ENCODE measurements at regions not wholly inside any gene's neighbourhood (a gene's known extent, or its start where the extent isn't known, plus 50 kb on each side); places are given as distances from the start of the nearest gene placed in this dataset.

- ChIA-PET CTCF (no interaction called here), RAD21 (ENCODE audit: low non-redundant PET in 1 of 2, low total read pairs in 2 of 2, uncharacterized antibody in 2 of 2, unreplicated experiment in 2 of 2) (no interaction called here), POLR2A (no interaction called here)
- Histone ChIP-seq H3K27me3 (ENCODE audit: insufficient read depth, low read length) (no peaks in the 10 kb centered on the region), H4K20me1 (ENCODE audit: insufficient read depth) (no peaks in the 10 kb centered on the region), H3K9ac (ENCODE audit: low read length) (no peak overlapping the region), H3K9me2 (ENCODE audit: insufficient read depth) (no peaks in the 10 kb centered on the region), H2AFZ (ENCODE audit: low read depth, low read length, poor library complexity, severe bottlenecking) (no peak overlapping the region), H3K36me3 (ENCODE audit: control insufficient read depth in 1 of 2, insufficient read depth in 2 of 2, low read length in 2 of 2) (no peaks in the 10 kb centered on the region), H3K9me3 (ENCODE audit: control insufficient read depth in 1 of 2, insufficient read depth in 1 of 2, low read depth in 1 of 2, low read length in 2 of 2) (no peaks in the 10 kb centered on the region), H3K4me2 (ENCODE audit: low read length) (no peak overlapping the region), H3K27ac (ENCODE audit: low read depth, low read length) (no peak overlapping the region), H3K79me2 (ENCODE audit: insufficient read depth, low read length) (no peaks in the 10 kb centered on the region), H3K4me1 (ENCODE audit: control insufficient read depth in 1 of 2, insufficient read depth in 2 of 2, low read length in 2 of 2) (no peaks in the 10 kb centered on the region), H3K4me3 (replicated peaks in 1 of 2; ENCODE audit: low read depth in 1 of 2, low read length in 2 of 2) (no peak overlapping the region)
- intact Hi-C loops (cut with micrococcal nuclease): no loop called here
- ATAC-seq (no peak), DNase-seq (ENCODE audit: low read depth, low spot score) (no peak)
- BruUV-seq (replicated peaks): no TSS peak
- no peak for TF ChIP-seq CEBPB (IDR thresholded peaks at IDR 0.05; ENCODE audit: low read depth)
- TF ChIP-seq, protein P1, sequence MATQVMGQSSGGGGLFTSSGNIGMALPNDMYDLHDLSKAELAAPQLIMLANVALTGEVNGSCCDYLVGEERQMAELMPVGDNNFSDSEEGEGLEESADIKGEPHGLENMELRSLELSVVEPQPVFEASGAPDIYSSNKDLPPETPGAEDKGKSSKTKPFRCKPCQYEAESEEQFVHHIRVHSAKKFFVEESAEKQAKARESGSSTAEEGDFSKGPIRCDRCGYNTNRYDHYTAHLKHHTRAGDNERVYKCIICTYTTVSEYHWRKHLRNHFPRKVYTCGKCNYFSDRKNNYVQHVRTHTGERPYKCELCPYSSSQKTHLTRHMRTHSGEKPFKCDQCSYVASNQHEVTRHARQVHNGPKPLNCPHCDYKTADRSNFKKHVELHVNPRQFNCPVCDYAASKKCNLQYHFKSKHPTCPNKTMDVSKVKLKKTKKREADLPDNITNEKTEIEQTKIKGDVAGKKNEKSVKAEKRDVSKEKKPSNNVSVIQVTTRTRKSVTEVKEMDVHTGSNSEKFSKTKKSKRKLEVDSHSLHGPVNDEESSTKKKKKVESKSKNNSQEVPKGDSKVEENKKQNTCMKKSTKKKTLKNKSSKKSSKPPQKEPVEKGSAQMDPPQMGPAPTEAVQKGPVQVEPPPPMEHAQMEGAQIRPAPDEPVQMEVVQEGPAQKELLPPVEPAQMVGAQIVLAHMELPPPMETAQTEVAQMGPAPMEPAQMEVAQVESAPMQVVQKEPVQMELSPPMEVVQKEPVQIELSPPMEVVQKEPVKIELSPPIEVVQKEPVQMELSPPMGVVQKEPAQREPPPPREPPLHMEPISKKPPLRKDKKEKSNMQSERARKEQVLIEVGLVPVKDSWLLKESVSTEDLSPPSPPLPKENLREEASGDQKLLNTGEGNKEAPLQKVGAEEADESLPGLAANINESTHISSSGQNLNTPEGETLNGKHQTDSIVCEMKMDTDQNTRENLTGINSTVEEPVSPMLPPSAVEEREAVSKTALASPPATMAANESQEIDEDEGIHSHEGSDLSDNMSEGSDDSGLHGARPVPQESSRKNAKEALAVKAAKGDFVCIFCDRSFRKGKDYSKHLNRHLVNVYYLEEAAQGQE (IDR thresholded peaks at IDR 0.05; ENCODE audit: low read depth): no peak
- no peak for TF ChIP-seq JUND (IDR thresholded peaks at IDR 0.05)
Observed at GRCh38 chr2:21250673-21251072, 126.9 kb downstream of the TDRD15 start.

DNA sequence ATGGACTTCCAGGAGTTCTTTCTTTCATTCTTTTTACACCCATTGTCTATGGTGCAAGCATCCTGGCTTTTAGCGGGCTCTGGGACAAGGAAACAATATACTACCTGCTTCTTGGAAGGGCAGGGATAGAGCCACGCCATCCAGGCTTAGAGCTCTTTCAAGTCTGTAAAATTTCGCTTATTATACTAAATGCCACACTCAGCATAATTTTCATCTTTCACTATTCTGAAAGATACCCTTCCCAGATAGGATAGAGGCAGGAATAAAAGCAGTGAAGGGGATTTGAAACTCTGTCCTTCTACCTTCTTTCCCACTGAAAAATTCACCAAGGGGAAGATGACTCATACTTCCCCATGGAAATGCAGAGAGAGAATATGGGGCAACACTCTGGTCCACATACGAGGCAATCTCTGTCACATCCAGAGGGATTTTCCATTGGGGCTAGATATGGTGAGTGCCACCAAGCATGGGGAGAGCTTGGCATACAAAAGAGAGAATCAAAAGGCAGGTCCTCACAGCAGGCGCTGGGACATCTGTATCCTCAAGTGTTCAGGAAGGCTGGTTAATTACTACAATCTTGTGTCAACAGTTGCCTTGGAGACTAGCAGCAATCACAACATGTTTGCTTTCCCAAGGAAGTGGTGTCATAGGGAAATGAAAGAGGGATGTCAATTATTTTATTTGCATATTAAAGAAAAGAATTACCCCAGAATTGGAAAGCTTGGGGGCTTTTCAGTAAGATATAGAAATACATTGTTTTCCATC lies 127.6 kb downstream of the TDRD15 start:
- Histone ChIP-seq H3K27me3 (ENCODE audit: insufficient read depth, low read length) (no peaks in the 10 kb centered on the region), H3K9me3 (ENCODE audit: control insufficient read depth in 1 of 2, insufficient read depth in 1 of 2, low read depth in 1 of 2, low read length in 2 of 2) (no peaks in the 10 kb centered on the region), H3K9me2 (ENCODE audit: insufficient read depth) (no peaks in the 10 kb centered on the region), H3K4me1 (ENCODE audit: control insufficient read depth in 1 of 2, insufficient read depth in 2 of 2, low read length in 2 of 2) (no peaks in the 10 kb centered on the region), H4K20me1 (ENCODE audit: insufficient read depth) (no peaks in the 10 kb centered on the region), H3K4me3 (replicated peaks in 1 of 2; ENCODE audit: low read depth in 1 of 2, low read length in 2 of 2) (no peak overlapping the region), H3K9ac (ENCODE audit: low read length) (no peak overlapping the region), H2AFZ (ENCODE audit: low read depth, low read length, poor library complexity, severe bottlenecking) (no peak overlapping the region), H3K27ac (ENCODE audit: low read depth, low read length) (no peak overlapping the region), H3K79me2 (ENCODE audit: insufficient read depth, low read length) (no peaks in the 10 kb centered on the region), H3K36me3 (ENCODE audit: control insufficient read depth in 1 of 2, insufficient read depth in 2 of 2, low read length in 2 of 2) (no peaks in the 10 kb centered on the region), H3K4me2 (ENCODE audit: low read length) (no peak overlapping the region)
- ChIA-PET CTCF (no interaction called here), POLR2A (no interaction called here), RAD21 (ENCODE audit: low non-redundant PET in 1 of 2, low total read pairs in 2 of 2, uncharacterized antibody in 2 of 2, unreplicated experiment in 2 of 2) (no interaction called here)
- DNase-seq (ENCODE audit: low read depth, low spot score): no peak
- ATAC-seq: no peak
- BruUV-seq (replicated peaks): no TSS peak
- intact Hi-C loops (cut with micrococcal nuclease): no loop called here
- no peak for TF ChIP-seq ZFX (IDR thresholded peaks at IDR 0.05)
- no peak for TF ChIP-seq TCF7L2 (IDR thresholded peaks at IDR 0.05; ENCODE audit: borderline replicate concordance, extremely low read depth, insufficient read depth, insufficient read length)
- TF ChIP-seq POLR2A (IDR thresholded peaks at IDR 0.05; ENCODE audit: borderline replicate concordance, extremely low read depth, insufficient read depth, insufficient read length): no peak
- no peak for TF ChIP-seq EZH2 (IDR thresholded peaks at IDR 0.05)
- TF ChIP-seq ZNF274 (IDR thresholded peaks at IDR 0.05; ENCODE audit: low read depth, low read length): no peak
- TF ChIP-seq, protein P2, sequence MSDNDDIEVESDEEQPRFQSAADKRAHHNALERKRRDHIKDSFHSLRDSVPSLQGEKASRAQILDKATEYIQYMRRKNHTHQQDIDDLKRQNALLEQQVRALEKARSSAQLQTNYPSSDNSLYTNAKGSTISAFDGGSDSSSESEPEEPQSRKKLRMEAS (IDR thresholded peaks at IDR 0.05): no peak
- no peak for TF ChIP-seq SIN3A (IDR thresholded peaks at IDR 0.05; ENCODE audit: low read depth)
- no peak for TF ChIP-seq JUND (IDR thresholded peaks at IDR 0.05)
- TF ChIP-seq CBX3 (IDR thresholded peaks at IDR 0.05; ENCODE audit: low read depth): no peak
- no peak for TF ChIP-seq FOSL1 (IDR thresholded peaks at IDR 0.05; ENCODE audit: low read depth)
- TF ChIP-seq SP1 (IDR thresholded peaks at IDR 0.05; ENCODE audit: low read depth): no peak
- TF ChIP-seq, protein P1 (IDR thresholded peaks at IDR 0.05; ENCODE audit: low read depth): no peak
